ENCODE measurements at regions not wholly inside any gene's neighbourhood (a gene's known extent, or its start where the extent isn't known, plus 50 kb on each side); places are given as distances from the start of the nearest gene placed in this dataset.

GRCh38 chr17:54736573-54736972 is 164.1 kb upstream of the TOM1L1 start:
- H3K4me3 ChIP-seq (ENCODE audit: low read depth, low read length), result no peak overlapping the region
- TF ChIP-seq, protein P1, sequence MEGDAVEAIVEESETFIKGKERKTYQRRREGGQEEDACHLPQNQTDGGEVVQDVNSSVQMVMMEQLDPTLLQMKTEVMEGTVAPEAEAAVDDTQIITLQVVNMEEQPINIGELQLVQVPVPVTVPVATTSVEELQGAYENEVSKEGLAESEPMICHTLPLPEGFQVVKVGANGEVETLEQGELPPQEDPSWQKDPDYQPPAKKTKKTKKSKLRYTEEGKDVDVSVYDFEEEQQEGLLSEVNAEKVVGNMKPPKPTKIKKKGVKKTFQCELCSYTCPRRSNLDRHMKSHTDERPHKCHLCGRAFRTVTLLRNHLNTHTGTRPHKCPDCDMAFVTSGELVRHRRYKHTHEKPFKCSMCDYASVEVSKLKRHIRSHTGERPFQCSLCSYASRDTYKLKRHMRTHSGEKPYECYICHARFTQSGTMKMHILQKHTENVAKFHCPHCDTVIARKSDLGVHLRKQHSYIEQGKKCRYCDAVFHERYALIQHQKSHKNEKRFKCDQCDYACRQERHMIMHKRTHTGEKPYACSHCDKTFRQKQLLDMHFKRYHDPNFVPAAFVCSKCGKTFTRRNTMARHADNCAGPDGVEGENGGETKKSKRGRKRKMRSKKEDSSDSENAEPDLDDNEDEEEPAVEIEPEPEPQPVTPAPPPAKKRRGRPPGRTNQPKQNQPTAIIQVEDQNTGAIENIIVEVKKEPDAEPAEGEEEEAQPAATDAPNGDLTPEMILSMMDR (IDR thresholded peaks at IDR 0.05; ENCODE audit: low read depth, low read length), result no peak
- H3K4me1 ChIP-seq, result no peaks in the 10 kb centered on the region
- no peaks in the 10 kb centered on the region; the same call in 1 of the 2 replicates for H3K9me3 ChIP-seq
- no peak for DNase-seq
- H3K27me3 ChIP-seq, result no peaks in the 10 kb centered on the region
- no peaks in the 10 kb centered on the region for H3K36me3 ChIP-seq

DNA sequence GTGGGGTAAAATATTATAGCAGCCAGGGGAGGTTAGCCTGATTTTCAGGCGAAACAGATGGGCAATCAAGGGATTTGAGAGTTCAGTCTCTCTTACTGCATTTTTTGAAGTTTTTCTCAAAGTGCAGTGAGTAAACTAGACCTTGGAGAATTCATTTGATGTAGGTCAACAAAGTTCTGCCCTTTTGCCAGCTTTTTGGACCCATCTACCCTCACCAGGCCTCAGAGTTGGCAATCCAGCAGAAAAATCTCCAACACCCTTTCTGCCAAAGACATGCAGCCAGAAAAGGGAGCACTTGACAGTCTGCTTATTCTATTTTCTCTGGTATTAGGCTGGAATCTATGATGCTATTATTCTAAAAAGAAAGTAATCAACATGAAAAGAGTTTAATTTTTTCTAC is 162.2 kb upstream of the TOM1L1 start:
- Histone ChIP-seq H3K4me1 (no peaks in the 10 kb centered on the region), H3K27me3 (no peaks in the 10 kb centered on the region), H3K4me3 (ENCODE audit: low read depth, low read length) (no peak overlapping the region), H3K36me3 (no peaks in the 10 kb centered on the region), H3K9me3 (no peaks in the 10 kb centered on the region; the same call in 1 of the 2 replicates)
- TF ChIP-seq, protein P1 (IDR thresholded peaks at IDR 0.05; ENCODE audit: low read depth, low read length), result no peak
- no peak for DNase-seq

DNA sequence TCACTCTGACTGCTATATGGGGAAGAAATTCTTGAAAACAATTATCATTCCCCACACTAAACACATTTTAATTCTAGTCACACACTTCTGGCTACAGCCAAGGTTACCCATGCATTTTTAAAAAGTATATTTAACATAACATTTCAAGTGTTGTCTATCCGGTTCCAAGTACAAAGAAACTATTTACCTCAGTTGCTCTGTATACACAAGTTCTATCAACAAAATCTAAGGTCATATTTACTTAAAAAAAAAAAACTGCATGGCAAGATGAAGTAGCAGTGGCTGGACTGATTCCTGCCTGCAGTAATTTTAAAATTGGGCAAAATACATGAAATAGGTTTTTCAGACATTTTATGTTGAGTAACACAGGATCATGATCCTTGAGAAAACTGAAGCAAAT is 155.9 kb upstream of the TOM1L1 start:
- Histone ChIP-seq H3K36me3 (no peaks in the 10 kb centered on the region), H3K27me3 (no peaks in the 10 kb centered on the region), H3K4me3 (ENCODE audit: low read depth, low read length) (no peak overlapping the region), H3K4me1 (no peaks in the 10 kb centered on the region), H3K9me3 (no peaks in the 10 kb centered on the region)
- TF ChIP-seq, protein P1 (IDR thresholded peaks at IDR 0.05; ENCODE audit: low read depth, low read length), result no peak
- DNase-seq, result no peak

DNA sequence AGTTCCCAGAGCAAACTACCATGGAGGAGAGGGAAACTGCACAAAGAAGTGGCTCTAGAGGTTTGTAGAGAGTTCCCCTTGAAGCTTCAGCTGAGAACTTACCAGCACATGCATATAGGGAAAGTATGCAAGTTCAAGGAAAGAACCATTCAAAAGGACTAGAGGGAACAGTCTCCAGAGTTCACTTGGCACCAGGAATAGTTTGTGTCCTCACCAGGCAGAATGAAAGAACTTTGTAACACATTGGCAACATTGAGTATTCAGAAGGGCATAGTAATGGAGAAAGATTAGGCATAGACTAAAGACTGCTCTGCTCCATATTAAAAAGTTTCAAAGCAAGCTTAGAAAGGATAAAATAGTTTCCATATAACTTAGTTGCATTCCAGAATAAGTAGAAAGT is 155.4 kb upstream of the TOM1L1 start:
- TF ChIP-seq, protein P1 (IDR thresholded peaks at IDR 0.05; ENCODE audit: low read depth, low read length), result no peak
- no peak for DNase-seq
- no peaks in the 10 kb centered on the region for H3K9me3 ChIP-seq
- H3K36me3 ChIP-seq, result no peaks in the 10 kb centered on the region
- H3K4me1 ChIP-seq, result no peaks in the 10 kb centered on the region
- H3K27me3 ChIP-seq, result no peaks in the 10 kb centered on the region
- no peak overlapping the region for H3K4me3 ChIP-seq (ENCODE audit: low read depth, low read length)

GRCh38 chr17:54745862-54746261 is 154.8 kb upstream of the TOM1L1 start:
- Histone ChIP-seq H3K36me3 (no peaks in the 10 kb centered on the region), H3K27me3 (no peaks in the 10 kb centered on the region), H3K4me1 (no peaks in the 10 kb centered on the region), H3K4me3 (ENCODE audit: low read depth, low read length) (no peak overlapping the region), H3K9me3 (no peaks in the 10 kb centered on the region)
- DNase-seq, result no peak
- TF ChIP-seq, protein P1 (IDR thresholded peaks at IDR 0.05; ENCODE audit: low read depth, low read length), result no peak

- no peaks in the 10 kb centered on the region for H3K9me3 ChIP-seq
- H3K36me3 ChIP-seq, result no peaks in the 10 kb centered on the region
- peak; percentile 17 for DNase-seq
- TF ChIP-seq, protein P1 (IDR thresholded peaks at IDR 0.05; ENCODE audit: low read depth, low read length), result peak; percentile 50
- no peak overlapping the region for H3K4me3 ChIP-seq (ENCODE audit: low read depth, low read length)
- H3K4me1 ChIP-seq, result no peaks in the 10 kb centered on the region
- no peaks in the 10 kb centered on the region for H3K27me3 ChIP-seq
Measured at GRCh38 chr17:54749157-54749556, 151.5 kb upstream of the TOM1L1 start.
